Esophagus squamous epithelium (tissue), 5 donors: ENCODE measurements at regions not wholly inside any gene's neighbourhood (a gene's known extent, or its start where the extent isn't known, plus 50 kb on each side); places are given as distances from the start of the nearest gene placed in this dataset.

Experiments used
- DNase-seq: peaks from one replicate; lab custom pipeline; 2025; lab: John Stamatoyannopoulos, UW
- H3K27ac ChIP-seq, 4 donors: fragments of 200-600 bp; sonication (generic); one replicate each; pipeline ENCODE4 v1.5.1; 2016 to 2019; ENCODE audit warnings: mild to moderate bottlenecking in 1 of 4
- H3K27me3 ChIP-seq, 4 donors: fragments of 200-600 bp; sonication (generic); 1 replicate in 3 of 4; 2 replicates in 1 of 4; pipeline versions ENCODE4 v1.5.1 to v1.6.0; 2017 to 2021; ENCODE audit warnings: antibody characterized with exemption in 1 of 4
- H3K36me3 ChIP-seq, 3 donors: fragments of 200-600 bp; sonication (generic); one replicate each; pipeline ENCODE4 v1.5.1; 2016 to 2019
- H3K4me1 ChIP-seq, 3 donors: fragments of 200-600 bp; sonication (generic); one replicate each; pipeline ENCODE4 v1.5.1; 2017 to 2019
- H3K4me3 ChIP-seq, 4 donors: fragments of 200-600 bp; sonication (generic); 1 replicate in 3 of 4; 2 replicates in 1 of 4; pipeline ENCODE4 v1.5.1; 2016 to 2019; ENCODE audit warnings: mild to moderate bottlenecking in 2 of 4, moderate library complexity in 1 of 4
- H3K9me3 ChIP-seq, 3 donors: fragments of 200-600 bp; sonication (generic); one replicate each; pipeline ENCODE4 v1.5.1; 2016 to 2019
- CTCF ChIP-seq, 6 experiments: fragments of 450-650 bp in 4 of 6; fragments of 200-600 bp in 2 of 6; sonication (generic) in 2 of 6; IDR thresholded peaks; one replicate each; pipeline ENCODE4 v1.5.1; 2016 to 2019; ENCODE audit warnings: antibody characterized with exemption in 6 of 6, mild to moderate bottlenecking in 4 of 6, moderate library complexity in 4 of 6
- POLR2A ChIP-seq, 4 donors: fragments of 450-650 bp; IDR thresholded peaks; one replicate each; pipeline ENCODE4 v1.6.1; 2017; ENCODE audit warnings: antibody characterized with exemption in 4 of 4, mild to moderate bottlenecking in 4 of 4, moderate library complexity in 3 of 4
- WGBS, 2 donors: methylation state at CpG; one replicate each; pipeline ENCODE4 v1.1.5; 2018; 5-methylcytosine and 5-hydroxymethylcytosine counted together
- intact Hi-C: fragments of 100-400 bp; cut with DNase I; formaldehyde crosslinking; loops from one replicate; pipeline ENCODE4 v1.15.0; 2022
- donor health status: DM: yes; HTN: yes; CAD: no.

DNA sequence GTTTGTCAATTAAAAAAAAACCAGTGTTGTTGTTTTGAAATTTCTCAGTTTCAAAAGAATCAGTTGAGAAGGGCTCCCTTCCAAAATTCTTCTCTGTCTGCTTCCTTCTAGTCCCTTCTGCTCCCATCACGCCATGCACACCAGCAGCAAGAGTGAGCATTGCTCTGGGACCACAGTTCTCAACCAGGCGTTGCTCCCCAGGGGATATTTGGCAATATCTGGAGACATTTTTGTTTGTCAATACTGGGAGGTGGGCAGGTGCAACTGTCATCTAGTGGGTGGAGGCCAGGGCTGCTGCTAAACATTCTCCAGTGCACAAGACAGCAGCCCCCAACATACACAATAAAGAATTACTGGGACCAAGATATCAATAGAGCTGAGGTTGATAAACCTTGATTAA is 74.8 kb upstream of the EGFL6 start:
- TF ChIP-seq CTCF (IDR thresholded peaks at IDR 0.05) (no peak), POLR2A (IDR thresholded peaks at IDR 0.05) (no peak)
- Histone ChIP-seq H3K27me3 (no peaks in the 10 kb centered on the region), H3K9me3 (no peaks in the 10 kb centered on the region), H3K4me1 (peaks cover 0 to 3% (median 0%) of the 10 kb centered on the region in 3 donors), H3K27ac (no peak overlapping the region), H3K4me3 (no peak overlapping the region), H3K36me3 (no peaks in the 10 kb centered on the region)
- 68 to 83% methylated on average over 1 to 2 of the region's 2 CpGs for WGBS, 2 donors
- intact Hi-C loops: no loop called here
- DNase-seq: no peak

GRCh38 chrX:13493659-13494058 is 75.7 kb upstream of the EGFL6 start:
- 69 to 87% methylated on average over 5 of the region's 5 CpGs for WGBS, 2 donors
- intact Hi-C loops: no loop called here
- H3K27ac ChIP-seq: no peak overlapping the region
- no peak for DNase-seq
- TF ChIP-seq CTCF (IDR thresholded peaks at IDR 0.05) (no peak), POLR2A (IDR thresholded peaks at IDR 0.05) (no peak)
- no peaks in the 10 kb centered on the region for H3K36me3 ChIP-seq
- no peaks in the 10 kb centered on the region for H3K9me3 ChIP-seq
- H3K4me3 ChIP-seq: no peak overlapping the region
- peaks cover 0 to 12% (median under 1%) of the 10 kb centered on the region in 3 donors for H3K4me1 ChIP-seq
- no peaks in the 10 kb centered on the region for H3K27me3 ChIP-seq

GRCh38 chrX:13492286-13492685 is 77.1 kb upstream of the EGFL6 start:
- intact Hi-C loops: no loop called here
- no peak for DNase-seq

GRCh38 chrX:13491061-13491460 is 78.3 kb upstream of the EGFL6 start:
- 68 to 94% methylated on average over 3 of the region's 3 CpGs for WGBS, 2 donors
- no peak overlapping the region for H3K4me3 ChIP-seq
- H3K27me3 ChIP-seq: no peaks in the 10 kb centered on the region
- no peaks in the 10 kb centered on the region for H3K9me3 ChIP-seq
- H3K4me1 ChIP-seq: peaks cover 0 to 32% (median 16%) of the 10 kb centered on the region in 3 donors
- intact Hi-C loops: no loop called here
- H3K27ac ChIP-seq: no peak overlapping the region
- H3K36me3 ChIP-seq: no peaks in the 10 kb centered on the region
- DNase-seq: no peak
- no peak for TF ChIP-seq CTCF (IDR thresholded peaks at IDR 0.05)
- TF ChIP-seq POLR2A (IDR thresholded peaks at IDR 0.05): no peak

More at GRCh38 chrX:13492286-13492685, 77.1 kb upstream of the EGFL6 start:
- 83 to 100% methylated on average over 2 of the region's 2 CpGs for WGBS, 2 donors
- Histone ChIP-seq H3K9me3 (no peaks in the 10 kb centered on the region), H3K36me3 (no peaks in the 10 kb centered on the region), H3K4me1 (peaks cover 0 to 26% (median 11%) of the 10 kb centered on the region in 3 donors), H3K27me3 (no peaks in the 10 kb centered on the region), H3K27ac (no peak overlapping the region), H3K4me3 (no peak overlapping the region)
- TF ChIP-seq POLR2A (IDR thresholded peaks at IDR 0.05) (no peak), CTCF (IDR thresholded peaks at IDR 0.05) (no peak)

GRCh38 chrX:13489454-13489853 is 79.9 kb upstream of the EGFL6 start:
- no peaks in the 10 kb centered on the region for H3K27me3 ChIP-seq
- H3K27ac ChIP-seq: peak overlapping the region in 3 of 4 donors; percentile 73 to 83 (median 76)
- intact Hi-C loops: loop anchor here (10.0 kb wide), 2 partner anchors 395 to 535 kb away; no protein-coding TSS in a partner anchor
- 22 to 37% methylated on average over 5 of the region's 5 CpGs for WGBS, 2 donors
- no peak for TF ChIP-seq CTCF (IDR thresholded peaks at IDR 0.05)
- no peak for TF ChIP-seq POLR2A (IDR thresholded peaks at IDR 0.05)
- DNase-seq: no peak
- no peak overlapping the region for H3K4me3 ChIP-seq
- no peaks in the 10 kb centered on the region for H3K9me3 ChIP-seq
- peaks cover 0 to 32% (median 16%) of the 10 kb centered on the region in 3 donors for H3K4me1 ChIP-seq
- no peaks in the 10 kb centered on the region for H3K36me3 ChIP-seq
